GM21423 (cell line): ENCODE measurements at regions not wholly inside any gene's neighbourhood (a gene's known extent, or its start where the extent isn't known, plus 50 kb on each side); places are given as distances from the start of the nearest gene placed in this dataset.
"Not testable (repeated sequence)": the region's sequence is repeated elsewhere in the genome, so short reads cannot be mapped to it uniquely, and the experiment has no call there.

ENCODE experiments used
- ATAC-seq: cut with Tn5 transposase; IDR thresholded peaks from one replicate; pipeline ENCODE4 v1.9.1; 2021; ENCODE audit warnings: mild to moderate bottlenecking, moderate library complexity; ENCODE audit not compliant: unreplicated experiment

DNA sequence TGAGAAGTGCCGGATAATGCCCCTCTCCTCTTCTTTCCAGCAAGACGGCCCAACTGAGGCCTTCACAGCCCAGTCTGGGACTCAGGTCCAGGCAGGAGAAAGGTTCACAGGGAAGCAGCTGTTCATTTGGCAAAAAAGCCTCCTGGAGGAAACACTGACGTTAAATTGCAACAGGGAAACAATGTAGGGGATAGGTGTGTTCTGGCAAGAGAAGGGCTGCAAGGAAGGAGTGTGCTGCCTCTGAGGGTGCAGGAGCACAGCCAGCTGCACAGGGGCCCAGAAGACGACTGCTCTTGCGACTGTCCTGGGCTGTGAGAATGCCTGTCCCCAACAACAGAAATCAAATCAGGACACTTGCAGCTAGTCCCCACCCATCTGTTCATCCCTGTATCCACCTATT, 70.6 kb upstream of the PMEPA1 start:
- ATAC-seq = no peak

DNA sequence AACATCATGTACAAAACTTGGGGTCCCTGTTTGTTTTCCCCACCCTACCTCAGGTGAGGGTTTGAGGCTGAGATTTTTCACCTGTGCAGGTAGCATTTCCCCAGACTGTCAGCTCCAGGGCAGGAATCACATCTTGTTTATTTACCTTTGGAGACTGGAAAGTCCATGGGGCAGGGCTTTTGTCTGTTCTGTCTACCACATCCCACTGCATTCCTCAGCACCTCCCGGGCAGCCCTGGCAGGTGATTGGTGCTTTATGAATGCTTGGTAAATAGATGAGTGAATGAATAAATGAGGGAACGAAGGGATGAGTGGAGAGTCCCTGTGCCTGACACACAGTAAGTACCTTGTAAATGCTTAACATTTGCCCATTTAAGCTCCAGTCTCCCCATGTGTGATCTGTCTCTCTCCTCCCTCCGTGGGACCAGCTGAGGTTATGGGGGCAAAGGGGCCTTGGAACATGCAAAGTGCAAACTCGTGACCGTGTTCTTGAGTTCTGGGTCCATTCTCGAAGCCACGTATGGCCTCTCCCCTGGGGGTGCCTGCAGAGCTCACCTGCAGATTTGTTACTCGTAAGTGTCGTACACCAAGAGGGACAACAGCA, 69.7 kb upstream of the PMEPA1 start:
- no peak for ATAC-seq

DNA sequence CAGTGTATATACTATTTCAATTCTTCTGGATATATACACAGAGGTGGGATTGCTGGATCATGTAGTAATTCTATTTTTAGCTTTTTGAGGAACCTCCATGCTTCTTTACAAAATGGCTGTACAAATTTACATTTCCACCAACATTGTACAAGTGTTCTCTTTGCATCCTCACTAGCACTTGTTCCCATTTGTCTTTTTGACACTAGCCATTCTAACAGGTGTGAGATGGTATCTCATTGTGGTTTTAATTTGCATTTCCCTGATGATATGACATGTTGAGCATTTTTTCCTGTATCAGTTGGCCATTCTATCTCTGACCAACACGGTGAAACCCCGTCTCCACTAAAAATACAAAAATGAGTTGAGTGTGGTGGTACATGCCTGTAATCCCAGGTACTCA, 68.1 kb upstream of the PMEPA1 start:
- no peak for ATAC-seq

DNA sequence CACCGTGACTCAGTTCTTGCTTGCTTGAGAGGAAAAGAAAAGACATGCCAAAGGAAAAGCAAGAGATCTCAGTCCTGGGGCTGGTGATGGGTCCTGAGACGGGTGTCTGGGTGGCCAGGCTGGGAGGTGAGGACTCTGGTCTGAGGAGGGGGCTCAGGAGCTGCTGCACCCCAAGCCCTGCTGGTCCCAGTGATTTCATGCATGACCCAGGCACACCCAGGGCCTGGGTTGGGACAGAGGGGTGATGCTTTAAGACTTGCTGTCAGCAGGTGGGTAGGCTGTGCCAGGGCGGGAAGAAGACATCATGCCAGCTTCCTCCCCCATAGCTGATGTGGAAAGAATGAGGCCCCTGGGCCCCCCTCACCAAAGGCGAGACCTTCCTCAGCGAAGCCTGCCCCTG, 65.1 kb upstream of the PMEPA1 start:
- ATAC-seq = no peak

DNA sequence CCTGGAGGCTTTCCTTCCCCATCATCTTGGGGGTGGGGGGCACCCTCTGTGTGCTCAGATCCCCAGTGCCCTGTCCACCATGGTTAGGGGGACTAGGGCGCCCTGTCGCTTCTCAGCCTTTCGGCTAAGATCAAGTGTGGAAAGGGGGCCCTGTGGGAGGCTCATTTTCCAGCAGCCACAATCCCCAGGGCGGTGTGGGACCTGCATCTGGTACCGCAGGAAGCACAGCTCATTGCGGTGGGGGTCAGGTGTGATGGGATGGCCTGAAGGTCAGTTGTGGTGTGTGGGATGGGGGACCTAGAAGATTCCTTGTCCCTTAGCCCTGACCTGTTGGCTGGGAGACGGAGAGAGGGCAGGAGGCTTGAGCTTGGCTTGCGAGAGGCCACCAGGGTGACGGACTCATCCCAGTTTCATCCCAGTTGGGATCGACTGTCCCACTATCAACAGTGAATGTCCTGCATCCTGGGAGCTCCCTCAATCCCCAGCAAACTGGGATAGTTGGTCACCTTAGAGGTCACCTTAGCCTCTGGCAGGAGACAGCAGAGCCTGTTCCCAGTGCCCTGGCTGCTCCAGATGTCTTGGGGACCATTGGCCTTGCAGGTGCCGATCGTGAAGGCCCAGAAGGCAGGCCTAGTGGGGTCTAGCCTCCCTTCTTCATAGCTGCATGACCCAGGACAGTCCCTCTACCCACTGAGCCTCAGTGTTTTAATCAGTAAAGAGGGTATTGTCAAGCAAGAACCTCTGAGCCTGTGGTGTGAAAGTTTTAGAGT, 64.5 kb upstream of the PMEPA1 start:
- ATAC-seq = no peak

DNA sequence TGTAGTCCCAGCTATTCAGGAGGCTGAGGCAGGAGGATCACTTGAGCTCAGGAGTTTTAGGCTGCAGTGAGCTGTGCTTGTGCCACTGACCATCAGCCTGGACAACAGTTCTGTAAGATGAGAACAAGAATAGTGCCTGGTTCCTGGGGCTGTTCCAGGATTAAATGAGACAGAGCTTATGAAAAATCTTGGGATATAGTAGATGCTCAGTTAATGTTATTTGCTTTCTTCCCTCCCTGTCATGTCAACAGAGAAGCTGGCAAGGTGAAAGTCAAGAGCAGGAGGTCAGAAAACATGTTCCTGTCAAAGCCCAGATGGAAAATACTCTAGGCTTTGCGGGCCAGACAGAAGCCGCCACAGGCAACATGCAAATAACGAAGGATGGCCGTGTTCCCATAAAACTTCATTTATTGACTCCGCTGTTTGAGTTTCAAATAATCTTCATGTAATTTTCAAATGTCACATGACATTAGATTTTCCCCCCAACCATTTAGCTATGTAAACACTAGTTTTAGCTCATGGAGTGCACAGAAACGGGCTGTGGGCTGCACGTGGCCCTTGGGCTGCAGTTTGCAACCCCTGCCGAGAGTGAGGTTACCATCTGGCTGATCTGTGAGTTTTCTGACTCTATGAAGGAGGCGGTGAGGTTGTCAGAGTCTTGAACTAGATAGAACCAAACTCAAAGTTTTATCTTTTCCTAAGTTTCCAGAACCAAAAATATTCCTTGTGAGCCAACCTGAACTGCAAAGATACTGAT, 63.4 kb upstream of the PMEPA1 start:
- ATAC-seq = no peak

DNA sequence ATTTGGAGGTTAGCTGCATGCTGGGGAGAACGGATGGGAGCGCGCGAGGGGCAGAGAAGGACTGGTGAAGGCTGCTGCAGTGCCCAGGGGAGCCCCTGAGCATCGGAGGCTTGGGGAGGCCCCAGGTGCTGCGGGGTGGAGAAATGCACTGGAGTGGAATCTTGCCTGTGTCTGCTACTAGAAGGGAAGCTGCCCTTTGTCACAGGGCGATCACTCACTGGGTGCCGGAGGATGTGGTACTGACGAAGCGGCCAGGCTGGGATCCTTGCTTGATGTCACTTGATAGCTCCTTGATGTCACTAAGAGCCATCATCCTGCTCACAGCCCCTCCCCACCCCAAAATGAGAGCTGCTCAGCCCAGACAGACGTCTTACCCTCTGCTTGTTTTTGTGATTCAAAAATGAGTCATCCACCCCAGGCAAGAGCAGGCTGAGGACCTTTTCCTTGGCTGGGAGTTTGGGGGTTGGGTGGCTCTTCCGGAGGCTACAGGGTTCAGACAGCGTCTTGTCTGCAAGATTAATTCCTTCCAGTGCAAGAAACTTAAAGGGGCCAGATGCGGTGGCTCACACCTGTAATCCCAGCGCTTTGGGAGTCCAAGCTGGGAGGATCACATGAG, 62.6 kb upstream of the PMEPA1 start:
- no peak for ATAC-seq

DNA sequence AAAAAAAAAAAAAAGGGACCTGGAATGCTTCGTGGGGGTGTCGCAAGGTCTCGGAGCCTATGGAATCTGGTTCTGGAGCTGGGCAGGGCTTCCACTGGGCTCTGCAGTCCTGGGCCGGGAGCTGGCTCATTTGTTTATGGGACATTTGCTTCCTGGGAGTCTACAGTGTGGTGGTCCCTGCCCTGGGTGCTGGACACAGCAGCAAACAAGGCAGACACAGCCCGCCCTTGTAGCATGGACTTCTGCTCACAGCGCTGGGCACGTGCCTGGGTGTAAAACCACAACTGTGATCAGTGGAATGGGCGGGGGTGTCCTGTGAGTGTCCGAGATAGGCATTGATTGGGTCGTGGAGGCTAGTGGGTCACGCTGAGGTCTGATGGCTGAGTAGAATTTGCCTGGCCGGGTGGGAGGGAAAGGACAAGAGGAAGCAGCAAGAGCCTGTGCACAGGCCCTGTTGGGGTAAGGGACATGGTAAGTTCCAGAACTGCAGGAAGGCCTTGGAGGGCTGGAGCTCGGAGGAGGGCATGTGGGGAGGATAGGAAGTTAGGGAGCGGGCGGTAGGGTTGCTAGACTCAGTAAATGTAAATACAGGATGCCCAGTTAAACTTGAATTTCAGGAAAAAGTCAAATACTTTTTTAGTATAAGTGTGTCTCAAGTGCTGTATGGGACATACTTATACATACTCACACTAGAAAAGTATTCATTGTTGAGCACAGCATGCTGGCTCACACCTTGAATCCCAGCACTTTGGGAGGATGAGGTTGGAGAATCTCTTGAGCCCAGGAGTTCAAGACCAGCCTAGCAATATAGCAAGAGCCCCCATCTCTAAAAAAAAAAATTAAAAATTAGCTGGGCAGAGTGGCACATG, 61.3 kb upstream of the PMEPA1 start:
- no peak for ATAC-seq

DNA sequence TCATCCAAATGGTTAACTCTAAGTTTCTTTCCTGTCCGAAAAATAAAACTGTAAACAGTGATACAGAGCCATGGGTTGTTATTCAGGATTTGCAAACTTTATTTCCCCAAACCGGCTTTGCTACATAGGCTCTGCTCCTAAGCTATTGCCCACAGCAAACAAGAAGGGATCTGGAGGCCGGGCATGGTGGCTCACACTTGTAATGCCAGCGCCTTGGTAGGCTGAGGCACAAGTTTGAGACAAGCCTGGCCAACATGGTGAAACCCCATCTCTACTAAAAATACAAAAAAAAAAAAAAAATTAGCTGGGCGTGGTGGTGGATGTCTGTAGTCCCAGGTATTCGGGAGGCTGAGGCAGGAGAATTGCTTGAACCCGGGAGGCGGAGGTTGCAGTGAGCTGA, 60.6 kb upstream of the PMEPA1 start:
- ATAC-seq = not testable (repeated sequence)

DNA sequence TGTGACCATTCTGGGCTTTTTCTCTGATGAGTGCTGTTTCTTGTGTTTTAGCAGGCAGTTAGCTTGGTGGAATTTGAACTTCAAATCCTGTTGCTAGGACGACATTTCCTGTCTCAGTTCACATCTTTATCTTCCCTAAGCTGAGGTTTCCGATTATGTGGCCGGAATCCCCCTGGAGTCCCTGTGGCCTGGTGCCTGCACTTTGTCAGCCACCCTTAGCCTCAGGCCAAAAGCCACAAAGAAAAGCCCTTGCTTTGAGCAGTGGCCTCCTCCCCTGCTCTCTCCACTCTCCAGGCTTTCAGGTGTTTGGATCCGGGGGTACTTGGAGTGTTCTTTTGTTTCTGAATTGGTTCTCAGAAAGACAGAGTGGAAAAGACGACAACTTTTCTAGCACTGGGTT, 59.9 kb upstream of the PMEPA1 start:
- no peak for ATAC-seq

DNA sequence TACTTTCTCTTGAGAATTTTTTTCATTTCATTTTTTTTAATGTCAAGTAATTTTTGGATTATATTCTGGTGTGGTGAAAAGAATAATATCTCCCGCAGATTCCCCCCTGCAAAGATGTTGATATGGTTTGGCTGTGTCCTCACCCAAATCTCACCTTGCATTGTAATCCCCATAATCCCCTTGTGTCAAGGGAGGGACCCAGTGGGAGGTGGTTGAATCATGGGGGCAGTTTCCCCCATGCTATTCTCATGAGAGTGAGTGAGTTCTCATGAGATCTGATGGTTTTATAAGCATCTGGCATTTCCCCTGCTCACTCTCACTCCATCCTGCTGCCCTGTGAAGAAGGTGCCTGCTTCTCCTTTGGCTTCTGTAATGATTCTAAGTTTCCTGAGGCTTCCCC, 58.7 kb upstream of the PMEPA1 start:
- no peak for ATAC-seq

DNA sequence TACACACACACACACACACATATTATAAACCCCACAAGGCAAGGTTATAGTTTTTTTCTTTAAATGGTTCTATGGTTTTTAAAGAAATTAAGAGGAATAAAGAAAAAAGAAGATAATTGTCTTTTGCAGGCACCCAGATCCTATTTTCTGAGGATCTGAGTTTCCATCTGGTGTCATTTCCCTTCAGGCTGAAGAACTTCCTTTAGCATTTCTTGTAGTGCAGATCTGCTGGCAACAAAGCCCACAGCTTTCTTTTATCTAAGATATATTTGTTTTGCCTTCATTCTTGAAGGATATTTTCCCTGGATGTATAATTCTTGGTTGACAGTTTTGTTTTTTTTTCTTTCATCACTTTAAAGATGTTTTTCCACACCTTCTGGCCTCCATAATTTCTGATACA, 57.6 kb upstream of the PMEPA1 start:
- no peak for ATAC-seq

DNA sequence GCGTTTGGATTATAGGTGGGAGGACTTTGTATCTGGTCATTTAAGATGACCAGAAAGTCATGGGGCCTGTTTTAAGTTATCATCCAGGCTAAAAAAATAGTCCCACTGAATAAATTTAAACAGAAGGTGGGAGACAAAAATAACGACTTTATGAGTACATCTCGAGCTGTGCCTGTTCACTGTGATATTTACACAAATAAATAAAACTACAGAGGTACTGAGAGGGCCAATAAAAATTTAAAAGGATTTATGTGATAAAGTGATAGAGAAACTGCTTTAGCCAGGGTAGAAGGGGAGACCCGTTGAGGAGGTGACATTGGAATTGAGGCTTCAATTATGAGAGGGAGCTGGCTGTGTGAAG, 53.4 kb upstream of the PMEPA1 start:
- no peak for ATAC-seq

DNA sequence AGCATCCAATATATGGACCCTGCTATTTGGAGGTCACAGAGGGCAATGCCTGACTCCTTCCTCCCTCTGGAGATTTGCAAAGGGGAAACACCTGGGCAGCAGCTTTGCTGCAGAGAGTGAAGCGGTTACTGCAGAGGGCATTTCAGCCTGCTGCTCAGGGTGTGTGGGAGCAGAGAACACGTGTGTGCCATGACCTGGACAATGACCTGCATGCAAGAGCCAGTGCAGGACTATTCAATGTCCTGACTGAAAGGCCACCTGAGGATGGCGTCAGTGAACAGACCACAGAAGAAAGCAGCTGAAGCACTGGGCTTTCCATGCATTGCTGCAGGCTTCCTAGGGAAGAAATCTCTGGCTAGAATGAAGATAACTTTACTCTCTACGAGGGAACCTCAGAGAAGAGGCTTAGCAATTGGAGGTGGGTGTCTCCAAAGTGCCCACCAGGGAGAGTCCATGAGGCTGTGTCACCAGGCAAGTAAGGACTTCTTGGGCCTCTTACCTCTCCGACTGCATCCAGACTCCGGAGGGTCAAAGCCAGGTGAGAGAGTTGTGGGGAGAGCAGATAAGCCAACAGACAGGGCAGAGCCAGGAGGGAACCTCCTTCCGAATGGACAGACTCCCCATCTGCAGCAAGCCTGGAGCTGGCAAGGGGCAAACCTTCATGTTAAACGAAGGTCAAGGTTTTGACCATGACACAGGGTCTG, 52.9 kb upstream of the PMEPA1 start:
- no peak for ATAC-seq

DNA sequence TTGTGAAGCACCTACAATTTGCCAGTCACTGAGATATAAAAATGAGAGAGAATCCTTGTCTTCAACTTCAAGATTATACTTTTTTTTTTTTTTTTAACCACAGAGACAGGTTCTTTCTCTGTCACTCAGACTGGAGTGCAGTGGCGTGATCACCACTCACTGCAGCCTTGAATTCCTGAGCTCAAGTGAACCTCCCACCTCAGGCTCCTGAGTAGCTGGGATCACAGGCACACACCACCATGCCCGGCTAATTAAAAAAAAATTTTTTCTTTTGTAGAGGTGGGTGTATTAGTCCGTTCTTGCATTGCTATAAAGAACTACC, 51.6 kb upstream of the PMEPA1 start:
- ATAC-seq = no peak

DNA sequence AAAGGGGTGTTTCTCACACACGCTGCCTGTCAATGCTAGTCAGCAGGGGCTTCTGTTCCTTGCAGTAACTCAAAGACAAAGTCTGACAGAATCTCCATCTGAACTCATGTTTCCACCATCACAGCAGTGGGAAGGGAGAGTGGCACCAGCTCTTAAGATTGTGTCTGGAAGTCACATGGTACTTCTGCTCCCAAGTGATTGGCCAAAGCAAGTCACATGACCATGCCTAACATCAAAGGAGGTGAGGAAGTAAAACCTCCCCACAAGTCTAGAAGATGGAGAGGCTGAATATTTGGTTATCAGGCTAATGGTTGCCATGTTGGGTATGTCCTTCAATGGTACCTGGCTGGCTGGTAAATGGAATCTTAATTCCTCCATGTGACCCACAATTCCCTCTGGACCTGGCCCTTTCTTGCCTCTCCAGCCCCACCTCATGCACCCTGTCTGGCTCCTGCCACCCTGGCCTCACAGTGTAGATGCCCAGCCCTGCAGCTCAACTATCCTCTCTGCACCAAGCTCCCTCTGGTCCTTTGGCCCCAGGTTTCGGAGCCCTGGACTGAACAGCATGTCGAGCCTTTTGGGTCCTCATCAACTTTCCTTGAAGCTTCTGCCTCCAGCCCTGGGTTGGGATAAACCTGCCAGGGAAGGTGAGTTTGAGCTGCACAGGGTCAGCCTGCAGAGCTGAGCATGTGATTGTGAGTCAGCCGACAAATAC, 51.0 kb upstream of the PMEPA1 start:
- ATAC-seq = no peak

DNA sequence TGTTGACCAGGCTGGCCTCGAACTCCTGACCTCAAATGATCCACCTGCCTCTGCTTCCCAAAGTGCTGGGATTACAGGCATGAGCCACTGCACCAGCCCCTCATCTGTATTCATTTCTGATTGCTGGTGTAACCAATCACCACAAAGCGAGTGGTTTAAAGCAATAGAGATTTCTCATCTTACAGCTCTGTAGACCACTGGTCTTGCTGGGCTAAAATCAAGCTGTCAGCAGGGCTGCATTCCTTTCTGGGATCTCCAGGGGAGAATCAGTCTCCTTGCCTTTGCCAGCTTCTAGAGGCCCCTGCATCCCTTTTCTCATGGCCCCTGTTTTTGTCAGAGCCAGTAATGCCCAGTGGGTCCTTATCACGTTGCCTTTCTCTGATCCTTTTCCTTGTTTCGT, 49.9 kb upstream of the PMEPA1 start:
- ATAC-seq = no peak
